ENCODE measurements at regions not wholly inside any gene's neighbourhood (a gene's known extent, or its start where the extent isn't known, plus 50 kb on each side); places are given as distances from the start of the nearest gene placed in this dataset.

DNA sequence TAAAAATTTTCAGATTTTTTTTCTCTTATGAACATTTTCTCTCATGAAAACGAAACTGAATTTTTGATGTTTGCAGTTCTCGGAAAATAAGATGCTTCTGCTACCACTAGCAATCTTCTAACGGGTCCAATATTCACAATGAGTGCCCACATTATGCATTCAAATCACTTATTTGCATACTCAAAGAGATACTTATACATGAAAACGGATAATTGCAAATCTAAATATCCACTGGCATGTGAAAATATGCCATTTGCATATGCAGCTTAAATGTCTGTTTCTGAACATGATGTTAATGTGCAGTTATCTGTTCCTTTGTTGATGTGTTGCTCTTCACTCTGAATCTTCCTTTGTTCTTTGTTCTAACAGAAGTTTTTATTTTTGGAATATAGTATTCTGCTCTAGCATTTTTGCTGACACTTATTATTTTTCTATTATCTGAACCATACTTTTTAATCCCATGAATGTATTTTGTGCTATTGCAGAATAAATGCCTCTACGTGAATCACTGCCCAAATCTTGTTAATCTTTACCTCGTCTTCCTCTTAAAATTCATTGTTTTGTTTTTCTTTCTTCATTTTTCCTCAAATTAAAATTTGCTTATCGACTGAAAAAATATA is 259.4 kb upstream of the BRINP3 start:
- TF ChIP-seq, protein P1, sequence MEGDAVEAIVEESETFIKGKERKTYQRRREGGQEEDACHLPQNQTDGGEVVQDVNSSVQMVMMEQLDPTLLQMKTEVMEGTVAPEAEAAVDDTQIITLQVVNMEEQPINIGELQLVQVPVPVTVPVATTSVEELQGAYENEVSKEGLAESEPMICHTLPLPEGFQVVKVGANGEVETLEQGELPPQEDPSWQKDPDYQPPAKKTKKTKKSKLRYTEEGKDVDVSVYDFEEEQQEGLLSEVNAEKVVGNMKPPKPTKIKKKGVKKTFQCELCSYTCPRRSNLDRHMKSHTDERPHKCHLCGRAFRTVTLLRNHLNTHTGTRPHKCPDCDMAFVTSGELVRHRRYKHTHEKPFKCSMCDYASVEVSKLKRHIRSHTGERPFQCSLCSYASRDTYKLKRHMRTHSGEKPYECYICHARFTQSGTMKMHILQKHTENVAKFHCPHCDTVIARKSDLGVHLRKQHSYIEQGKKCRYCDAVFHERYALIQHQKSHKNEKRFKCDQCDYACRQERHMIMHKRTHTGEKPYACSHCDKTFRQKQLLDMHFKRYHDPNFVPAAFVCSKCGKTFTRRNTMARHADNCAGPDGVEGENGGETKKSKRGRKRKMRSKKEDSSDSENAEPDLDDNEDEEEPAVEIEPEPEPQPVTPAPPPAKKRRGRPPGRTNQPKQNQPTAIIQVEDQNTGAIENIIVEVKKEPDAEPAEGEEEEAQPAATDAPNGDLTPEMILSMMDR (IDR thresholded peaks at IDR 0.05; ENCODE audit: insufficient read depth, low read length): no peak
- no peak overlapping the region for H3K4me3 ChIP-seq (ENCODE audit: low read depth, low read length)
- DNase-seq (ENCODE audit: low read depth): no peak

- H3K4me3 ChIP-seq (ENCODE audit: low read depth, low read length): no peak overlapping the region
- TF ChIP-seq, protein P1 (IDR thresholded peaks at IDR 0.05; ENCODE audit: insufficient read depth, low read length): no peak
- peak; percentile 1 for DNase-seq (ENCODE audit: low read depth)
These were observed 260.7 kb upstream of the BRINP3 start for GRCh38 chr1:190738317-190738716.

DNA sequence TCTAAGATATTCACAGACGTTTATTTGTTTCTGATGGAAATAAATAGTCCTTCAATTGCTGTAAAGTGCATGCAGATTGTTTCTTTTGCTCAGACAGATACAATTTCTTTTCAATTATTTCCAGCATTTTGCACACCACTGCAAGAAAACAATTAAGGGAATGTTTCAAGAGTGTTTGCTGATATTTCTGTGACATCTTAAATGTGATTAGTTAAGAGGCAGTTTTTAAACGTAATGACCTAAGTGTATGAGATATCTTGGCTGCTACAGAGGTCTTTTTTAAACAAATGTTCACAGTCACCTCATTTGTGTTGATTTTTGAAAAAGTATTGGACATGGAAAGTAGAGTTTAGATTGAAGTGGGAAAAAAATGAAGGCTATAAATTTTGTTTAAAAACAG is 262.3 kb upstream of the BRINP3 start:
- DNase-seq (ENCODE audit: low read depth): no peak
- TF ChIP-seq, protein P1 (IDR thresholded peaks at IDR 0.05; ENCODE audit: insufficient read depth, low read length): no peak
- H3K4me3 ChIP-seq (ENCODE audit: low read depth, low read length): no peak overlapping the region

- TF ChIP-seq, protein P1 (IDR thresholded peaks at IDR 0.05; ENCODE audit: insufficient read depth, low read length): no peak
- no peak overlapping the region for H3K4me3 ChIP-seq (ENCODE audit: low read depth, low read length)
- DNase-seq (ENCODE audit: low read depth): peak; percentile 64
These were observed 270.0 kb upstream of the BRINP3 start for GRCh38 chr1:190747704-190748103.

DNA sequence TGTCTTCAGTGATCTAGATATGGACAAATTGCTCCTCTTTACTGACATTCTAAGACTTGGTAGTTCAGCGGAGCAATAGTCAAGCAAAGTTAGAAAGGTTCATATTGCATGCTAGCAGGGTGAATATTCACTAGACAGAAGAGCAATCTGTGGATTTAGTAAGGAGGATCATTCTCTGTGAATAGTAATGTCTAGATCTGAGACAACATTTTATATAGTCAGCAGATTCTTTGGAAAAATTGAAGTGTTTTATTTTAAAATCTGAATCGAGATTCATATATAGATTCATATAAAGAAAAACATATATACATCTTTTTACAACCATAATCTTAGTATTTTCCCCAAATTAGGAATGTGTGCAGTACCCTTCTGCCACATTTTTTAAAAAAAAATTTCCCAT is 274.5 kb upstream of the BRINP3 start:
- no peak overlapping the region for H3K4me3 ChIP-seq (ENCODE audit: low read depth, low read length)
- TF ChIP-seq, protein P1 (IDR thresholded peaks at IDR 0.05; ENCODE audit: insufficient read depth, low read length): no peak
- DNase-seq (ENCODE audit: low read depth): no peak

DNA sequence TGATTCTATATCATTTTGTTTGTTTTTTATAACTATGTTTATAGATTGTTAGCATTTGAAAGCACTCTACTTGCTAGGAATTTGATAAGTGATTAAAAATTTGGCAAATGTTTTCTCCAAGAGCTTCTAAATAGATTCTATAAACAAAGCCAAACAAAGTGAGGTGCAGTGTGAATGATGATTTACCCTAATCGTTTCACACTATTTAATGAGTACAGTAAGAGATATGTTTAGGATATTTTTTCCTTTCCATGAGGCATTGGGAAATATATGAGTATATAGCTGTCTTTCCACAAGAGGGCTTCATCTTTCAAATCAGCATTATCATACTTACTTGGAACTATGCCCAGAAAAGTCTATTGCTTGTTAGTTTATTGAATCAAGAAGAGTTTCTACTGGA is 277.0 kb upstream of the BRINP3 start:
- DNase-seq (ENCODE audit: low read depth): peak; percentile 47
- no peak overlapping the region for H3K4me3 ChIP-seq (ENCODE audit: low read depth, low read length)
- TF ChIP-seq, protein P1 (IDR thresholded peaks at IDR 0.05; ENCODE audit: insufficient read depth, low read length): no peak

DNA sequence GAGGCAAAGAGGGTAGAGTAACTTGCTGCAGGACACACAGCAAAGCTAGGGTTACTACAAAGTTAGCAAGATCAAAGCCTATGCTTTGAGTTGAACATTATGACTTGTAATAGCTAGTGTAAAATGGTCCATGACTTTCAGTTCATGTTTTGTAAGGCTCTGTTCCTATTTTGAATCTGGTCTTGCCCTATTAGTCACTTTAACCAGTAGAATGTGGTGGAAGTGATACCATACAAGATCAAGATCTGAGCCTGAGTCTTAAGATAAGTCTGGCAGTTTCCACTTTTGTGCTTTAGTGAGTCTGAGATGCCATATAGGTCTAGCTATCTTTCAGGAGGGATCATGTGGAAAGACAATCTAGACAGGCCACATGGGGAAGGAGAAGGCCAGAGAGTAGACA is 282.1 kb upstream of the BRINP3 start:
- DNase-seq (ENCODE audit: low read depth): no peak
- TF ChIP-seq, protein P1 (IDR thresholded peaks at IDR 0.05; ENCODE audit: insufficient read depth, low read length): no peak
- no peak overlapping the region for H3K4me3 ChIP-seq (ENCODE audit: low read depth, low read length)

Measured in fibroblast of the aortic adventitia (primary cell).